Nephron progenitor cell (in vitro differentiated cells): ENCODE measurements at regions not wholly inside any gene's neighbourhood (a gene's known extent, or its start where the extent isn't known, plus 50 kb on each side); places are given as distances from the start of the nearest gene placed in this dataset.
A peak's percentile ranks its signal among the peaks of the same experiment; 100 is the strongest.
"Not testable (repeated sequence)": the region's sequence is repeated elsewhere in the genome, so short reads cannot be mapped to it uniquely, and the experiment has no call there.

Source experiments
- DNase-seq: peaks from one replicate; pipeline ENCODE4 v3.0.0; 2021
- H3K27ac Mint-ChIP-seq: 2 replicates; pipeline ENCODE4 v1.8.0; 2021; ENCODE audit warnings: mild to moderate bottlenecking, moderate library complexity, mixed read lengths
- H3K27me3 Mint-ChIP-seq: 2 replicates; pipeline ENCODE4 v1.8.0; 2021; ENCODE audit warnings: mild to moderate bottlenecking, low read depth, mixed read lengths; ENCODE audit not compliant: poor library complexity
- H3K36me3 Mint-ChIP-seq: 2 replicates; pipeline ENCODE4 v1.8.0; 2021; ENCODE audit warnings: low read depth, mixed read lengths
- H3K4me1 Mint-ChIP-seq: 2 replicates; pipeline ENCODE4 v1.8.0; 2021; ENCODE audit warnings: mixed read lengths
- H3K4me3 Mint-ChIP-seq: 2 replicates; pipeline ENCODE4 v1.8.0; 2021; ENCODE audit warnings: mild to moderate bottlenecking, moderate library complexity, mixed read lengths
- H3K9me3 Mint-ChIP-seq: 2 replicates; pipeline ENCODE4 v1.8.0; 2021; ENCODE audit warnings: mild to moderate bottlenecking, moderate library complexity, mixed read lengths
- CTCF ChIP-seq: fragments of 200-600 bp; sonication (generic); IDR thresholded peaks from 2 replicates; pipeline ENCODE4 v1.5.0; 2021; ENCODE audit warnings: antibody characterized with exemption

- Mint-ChIP-seq H3K9me3 (peaks cover 24% of the 10 kb centered on the region), H3K27ac (no peak overlapping the region)
Measured at GRCh38 chr2:153268941-153269461, 209.6 kb downstream of the RPRM start.

GRCh38 chr2:153256876-153257275, 221.7 kb downstream of the RPRM start:
- H3K4me3 Mint-ChIP-seq, H3K27me3 Mint-ChIP-seq, H3K27ac Mint-ChIP-seq: not testable (repeated sequence)

More at GRCh38 chr2:153268941-153269461, 209.6 kb downstream of the RPRM start:
- Mint-ChIP-seq H3K4me3 (no peak overlapping the region), H3K36me3 (no peaks in the 10 kb centered on the region), H3K27me3 (no peaks in the 10 kb centered on the region), H3K4me1 (no peaks in the 10 kb centered on the region)
- no peak for DNase-seq
- TF ChIP-seq CTCF = no peak

GRCh38 chr2:153246636-153247035, 231.9 kb downstream of the RPRM start:
- H3K9me3 Mint-ChIP-seq = peaks cover 12% of the 10 kb centered on the region
- H3K4me1 Mint-ChIP-seq, H3K27me3 Mint-ChIP-seq, H3K36me3 Mint-ChIP-seq, H3K27ac Mint-ChIP-seq, DNase-seq, H3K4me3 Mint-ChIP-seq: not testable (repeated sequence)

More at GRCh38 chr2:153256876-153257275, 221.7 kb downstream of the RPRM start:
- DNase-seq, H3K36me3 Mint-ChIP-seq, H3K4me1 Mint-ChIP-seq: not testable (repeated sequence)
- peaks cover 44% of the 10 kb centered on the region for H3K9me3 Mint-ChIP-seq

- Mint-ChIP-seq H3K4me3 (no peak overlapping the region), H3K27ac (no peak overlapping the region)
- DNase-seq = no peak
Measured at GRCh38 chr2:153235516-153235915, 243.0 kb downstream of the RPRM start.

GRCh38 chr2:153232464-153232863, 246.1 kb downstream of the RPRM start:
- no peak overlapping the region for H3K27ac Mint-ChIP-seq
- H3K9me3 Mint-ChIP-seq = peaks cover 10% of the 10 kb centered on the region
- no peaks in the 10 kb centered on the region for H3K36me3 Mint-ChIP-seq
- DNase-seq = no peak
- no peak for TF ChIP-seq CTCF
- no peaks in the 10 kb centered on the region for H3K27me3 Mint-ChIP-seq
- no peak overlapping the region for H3K4me3 Mint-ChIP-seq
- no peaks in the 10 kb centered on the region for H3K4me1 Mint-ChIP-seq

More at GRCh38 chr2:153235516-153235915, 243.0 kb downstream of the RPRM start:
- Mint-ChIP-seq H3K27me3 (no peaks in the 10 kb centered on the region), H3K9me3 (peaks cover 10% of the 10 kb centered on the region), H3K36me3 (no peaks in the 10 kb centered on the region), H3K4me1 (no peaks in the 10 kb centered on the region)
- no peak for TF ChIP-seq CTCF

- H3K4me3 Mint-ChIP-seq = no peak overlapping the region
- H3K36me3 Mint-ChIP-seq = no peaks in the 10 kb centered on the region
- no peak for DNase-seq
- H3K9me3 Mint-ChIP-seq = peaks cover 5% of the 10 kb centered on the region
- H3K27me3 Mint-ChIP-seq = no peaks in the 10 kb centered on the region
- TF ChIP-seq CTCF = no peak
- peak overlapping the region; percentile 39 for H3K27ac Mint-ChIP-seq
- H3K4me1 Mint-ChIP-seq = no peaks in the 10 kb centered on the region
Measured at GRCh38 chr2:153230977-153231376, 247.6 kb downstream of the RPRM start.

GRCh38 chr2:153228904-153229303, 249.7 kb downstream of the RPRM start:
- Mint-ChIP-seq H3K36me3 (no peaks in the 10 kb centered on the region), H3K27ac (no peak overlapping the region), H3K27me3 (no peaks in the 10 kb centered on the region), H3K4me3 (no peak overlapping the region), H3K4me1 (no peaks in the 10 kb centered on the region), H3K9me3 (peaks cover 10% of the 10 kb centered on the region)
- DNase-seq = no peak
- TF ChIP-seq CTCF = no peak
